ENCODE measurements at regions not wholly inside any gene's neighbourhood (a gene's known extent, or its start where the extent isn't known, plus 50 kb on each side); places are given as distances from the start of the nearest gene placed in this dataset.
"Not testable (repeated sequence)": the region's sequence is repeated elsewhere in the genome, so short reads cannot be mapped to it uniquely, and the experiment has no call there.

GRCh38 chr10:56441337-56441736 lies 80.3 kb upstream of the ZWINT start:
- TF ChIP-seq CTCF (conservative IDR thresholded peaks at IDR 0.05; ENCODE audit: low read depth, low read length); EZH2 (IDR thresholded peaks at IDR 0.05; ENCODE audit: borderline replicate concordance, low read depth, low read length, poor library complexity, severe bottlenecking): not testable (repeated sequence)
